Retinal pigment epithelial cell (primary cell): ENCODE measurements at regions not wholly inside any gene's neighbourhood (a gene's known extent, or its start where the extent isn't known, plus 50 kb on each side); places are given as distances from the start of the nearest gene placed in this dataset.
A peak's percentile ranks its signal among the peaks of the same experiment; 100 is the strongest.

Experiments
- DNase-seq: peaks from one replicate; pipeline ENCODE4 v3.0.0-alpha.2; 2010; ENCODE audit warnings: low read depth
- H3K4me3 ChIP-seq: 2 replicates; pipeline ENCODE4 v1.5.1; 2011; ENCODE audit warnings: mild to moderate bottlenecking, low read length, control low read depth, moderate library complexity
- CTCF ChIP-seq: conservative IDR thresholded peaks from 2 replicates; pipeline ENCODE4 v1.5.1; 2011; ENCODE audit warnings: low read depth, low read length, control low read depth, inconsistent platforms

- no peak overlapping the region for H3K4me3 ChIP-seq
- DNase-seq = no peak
- no peak for TF ChIP-seq CTCF
These were observed 337.6 kb upstream of the FIGN start for GRCh38 chr2:164073101-164074074.

GRCh38 chr2:164069540-164069939, 333.7 kb upstream of the FIGN start:
- H3K4me3 ChIP-seq = no peak overlapping the region
- no peak for DNase-seq
- no peak for TF ChIP-seq CTCF

- H3K4me3 ChIP-seq = no peak overlapping the region
- DNase-seq = no peak
- no peak for TF ChIP-seq CTCF
These were observed 332.3 kb upstream of the FIGN start for GRCh38 chr2:164068063-164068462.

- no peak for TF ChIP-seq CTCF
- H3K4me3 ChIP-seq = no peak overlapping the region
- no peak for DNase-seq
These were observed 330.3 kb upstream of the FIGN start for GRCh38 chr2:164066095-164066494.

GRCh38 chr2:164065038-164065437, 329.2 kb upstream of the FIGN start:
- H3K4me3 ChIP-seq = no peak overlapping the region
- DNase-seq = no peak
- no peak for TF ChIP-seq CTCF

- no peak overlapping the region for H3K4me3 ChIP-seq
- peak; percentile 64 for TF ChIP-seq CTCF
- DNase-seq = no peak
These were observed 325.4 kb upstream of the FIGN start for GRCh38 chr2:164061129-164061746.

- TF ChIP-seq CTCF = no peak
- DNase-seq = no peak
- no peak overlapping the region for H3K4me3 ChIP-seq
These were observed 324.2 kb upstream of the FIGN start for GRCh38 chr2:164060031-164060430.
